HG03439 (cell line): ENCODE measurements at regions not wholly inside any gene's neighbourhood (a gene's known extent, or its start where the extent isn't known, plus 50 kb on each side); places are given as distances from the start of the nearest gene placed in this dataset.

Experiments used
- ATAC-seq: cut with Tn5 transposase; IDR thresholded peaks from one replicate; pipeline ENCODE4 v1.9.1; 2021; ENCODE audit warnings: mild to moderate bottlenecking, moderate library complexity; ENCODE audit not compliant: unreplicated experiment

GRCh38 chr13:106678646-106679418, 110.9 kb upstream of the ARGLU1 start:
- ATAC-seq, result no peak

GRCh38 chr13:106675311-106675710, 107.4 kb upstream of the ARGLU1 start:
- ATAC-seq, result no peak

DNA sequence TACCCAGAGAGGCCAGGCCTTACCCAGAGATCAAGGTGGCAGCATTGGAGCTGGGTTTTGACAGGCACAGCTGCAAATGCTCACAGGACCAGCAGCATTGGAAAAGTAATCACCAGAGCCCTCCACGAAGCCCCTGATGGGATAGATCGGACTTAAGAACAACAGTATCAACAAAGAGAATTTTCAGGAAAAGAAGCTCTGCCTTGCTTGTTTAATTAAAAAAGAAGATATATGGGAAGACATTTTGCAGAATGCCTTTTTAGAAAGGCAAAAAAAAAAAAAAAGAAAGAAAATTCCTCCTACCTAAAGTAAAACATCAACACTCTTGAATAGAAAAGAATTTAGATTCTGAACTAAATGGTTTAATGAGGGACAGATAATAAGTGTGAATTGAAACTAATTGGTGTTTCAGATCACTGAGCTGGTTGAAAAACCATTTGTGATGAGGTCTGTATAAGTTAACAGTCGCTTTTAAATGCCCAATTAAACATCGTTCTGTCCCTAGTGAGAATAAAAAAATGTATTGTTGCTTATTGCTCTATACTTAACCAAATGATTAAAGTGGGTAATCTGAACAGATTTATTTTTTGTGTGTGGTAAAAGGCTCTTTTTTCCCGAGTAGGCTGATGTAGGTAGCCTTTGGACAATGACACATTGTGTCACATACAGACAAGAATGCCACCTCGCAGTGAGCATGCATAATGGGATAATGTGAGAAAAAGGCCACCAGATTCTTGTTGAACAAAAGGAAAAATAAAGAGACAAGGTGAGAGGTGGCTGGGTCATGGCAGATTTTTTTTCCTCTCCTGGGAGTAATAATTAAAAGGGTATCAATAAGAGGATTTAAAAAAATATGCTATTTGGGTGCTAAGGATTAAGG, 93.0 kb upstream of the ARGLU1 start:
- ATAC-seq, result no peak

DNA sequence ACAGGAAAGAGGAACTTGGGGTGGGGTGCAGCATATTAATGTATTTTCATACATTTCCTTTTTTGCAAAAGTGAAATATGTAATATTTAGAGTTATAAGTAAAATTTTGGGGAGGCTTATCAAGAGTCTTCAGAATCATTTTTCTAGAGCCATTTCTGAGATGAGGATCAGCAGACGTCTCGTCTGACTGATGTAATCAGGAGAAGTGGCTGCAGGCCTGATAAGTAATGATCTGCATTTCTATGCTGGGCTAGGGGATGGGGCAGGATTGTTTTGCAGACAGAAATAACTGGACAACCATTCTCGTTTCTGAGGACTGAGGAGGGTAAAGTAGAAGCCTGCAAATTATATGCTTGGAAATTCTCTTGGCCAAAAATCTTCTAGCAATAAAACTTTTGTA, 89.2 kb upstream of the ARGLU1 start:
- ATAC-seq, result no peak

DNA sequence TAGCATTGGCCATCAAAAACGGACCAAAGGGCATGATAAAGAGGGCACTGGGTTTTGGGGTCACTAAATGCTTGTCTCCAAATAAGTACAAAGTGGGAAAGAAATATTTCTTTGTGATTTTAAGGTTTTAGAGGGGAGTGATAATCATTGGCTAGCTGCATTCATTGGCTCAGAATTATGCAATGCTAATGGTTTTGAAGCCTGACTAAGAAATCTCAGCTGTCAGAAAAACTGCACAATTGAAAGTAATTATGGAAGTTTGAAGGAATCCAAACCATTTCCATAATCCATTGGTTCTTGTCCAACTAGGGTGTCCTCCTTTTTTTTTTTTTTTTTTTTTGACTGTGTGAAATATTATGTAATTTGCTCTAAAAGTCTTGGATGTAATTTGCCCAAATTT, 88.2 kb upstream of the ARGLU1 start:
- ATAC-seq, result no peak

GRCh38 chr13:106651442-106651841, 83.5 kb upstream of the ARGLU1 start:
- no peak for ATAC-seq

DNA sequence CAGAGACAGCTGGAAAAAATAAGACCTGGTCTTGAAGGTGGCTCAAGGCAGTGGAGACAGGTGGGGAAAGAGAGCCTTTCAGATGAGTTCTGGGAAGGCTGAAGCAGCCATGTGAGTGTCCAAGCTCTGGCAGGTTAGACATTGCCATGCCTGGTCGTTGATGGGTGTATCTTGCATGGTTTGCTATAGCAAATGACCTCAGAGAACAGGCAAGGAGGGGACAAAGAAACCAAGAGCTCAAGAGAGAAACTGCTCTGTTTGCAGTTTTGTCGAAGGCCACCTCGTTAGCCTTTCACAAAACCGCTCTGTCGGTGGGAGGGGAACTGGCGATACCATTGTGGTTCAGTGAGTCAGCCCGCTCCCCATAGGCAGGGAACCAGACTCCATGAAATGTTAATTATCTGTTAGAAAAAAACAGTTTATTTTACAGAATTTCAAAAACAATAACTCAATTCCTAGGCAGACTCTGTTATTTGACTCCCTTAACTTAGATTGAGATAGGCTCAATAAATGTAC, 82.8 kb upstream of the ARGLU1 start:
- no peak for ATAC-seq

- ATAC-seq, result no peak
These were observed 81.6 kb upstream of the ARGLU1 start for GRCh38 chr13:106649495-106649894.

- no peak for ATAC-seq
These were observed 72.6 kb upstream of the ARGLU1 start for GRCh38 chr13:106640515-106640914.

DNA sequence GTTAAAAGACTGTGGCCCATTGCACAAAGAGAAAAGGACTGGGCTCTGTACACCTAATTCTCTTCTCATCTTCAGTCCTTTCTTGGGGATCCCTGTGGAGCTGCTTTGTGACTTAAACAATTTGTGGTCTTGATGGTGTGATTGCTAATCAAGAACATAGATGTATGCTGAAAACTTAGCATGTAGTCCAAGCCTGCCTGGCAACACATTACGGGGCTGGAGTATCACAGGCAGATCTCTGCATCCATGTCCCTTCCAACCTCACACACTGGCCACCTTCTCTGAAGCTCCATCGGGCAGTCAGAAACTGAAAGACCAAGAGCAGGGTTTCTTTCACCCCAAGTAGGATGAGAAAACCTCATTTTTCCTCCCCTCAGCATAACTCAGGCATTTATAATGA, 69.6 kb upstream of the ARGLU1 start:
- ATAC-seq, result no peak

DNA sequence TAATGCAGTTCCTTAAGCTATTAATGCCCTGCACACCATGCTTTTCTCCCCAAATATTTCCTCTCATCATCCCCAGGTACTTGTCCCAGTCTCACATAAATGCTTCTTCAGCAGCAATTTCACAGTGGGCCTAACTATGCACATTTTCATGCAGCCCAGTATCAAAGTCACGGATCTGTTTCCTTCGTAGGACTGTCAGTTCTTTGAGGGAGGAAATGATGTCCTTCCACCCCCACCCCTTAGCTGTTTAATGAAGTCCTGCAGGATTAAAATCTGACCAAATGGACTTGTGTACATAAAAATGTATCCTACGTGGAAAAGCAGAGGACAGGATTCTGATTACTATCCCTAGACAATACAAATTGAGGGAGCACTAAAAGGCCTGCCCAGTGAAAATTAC, 68.6 kb upstream of the ARGLU1 start:
- no peak for ATAC-seq

- ATAC-seq, result no peak
These were observed 67.7 kb upstream of the ARGLU1 start for GRCh38 chr13:106635616-106636015.

DNA sequence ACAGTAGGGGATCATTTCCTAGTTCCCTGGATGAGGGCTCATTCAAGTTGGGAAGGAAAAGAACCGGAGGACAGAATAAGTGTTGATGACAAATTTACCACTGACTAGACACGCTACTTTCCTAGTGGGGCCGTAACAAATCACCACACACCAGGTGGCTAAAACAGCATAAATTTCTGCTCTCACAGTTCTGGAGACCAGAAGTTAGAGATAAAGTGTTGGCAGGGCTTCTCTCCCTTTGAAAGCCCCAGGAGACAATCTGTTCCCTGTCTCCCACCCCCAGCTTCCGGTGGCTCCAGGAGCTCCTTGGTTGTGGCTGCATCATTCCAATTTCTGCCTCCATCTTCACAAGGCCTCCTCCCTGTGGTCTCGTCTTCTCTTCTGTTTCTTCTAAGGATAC, 65.4 kb upstream of the ARGLU1 start:
- no peak for ATAC-seq

GRCh38 chr13:106630650-106631049, 62.7 kb upstream of the ARGLU1 start:
- ATAC-seq, result no peak

- ATAC-seq, result no peak
These were observed 62.2 kb upstream of the ARGLU1 start for GRCh38 chr13:106630162-106630561.

DNA sequence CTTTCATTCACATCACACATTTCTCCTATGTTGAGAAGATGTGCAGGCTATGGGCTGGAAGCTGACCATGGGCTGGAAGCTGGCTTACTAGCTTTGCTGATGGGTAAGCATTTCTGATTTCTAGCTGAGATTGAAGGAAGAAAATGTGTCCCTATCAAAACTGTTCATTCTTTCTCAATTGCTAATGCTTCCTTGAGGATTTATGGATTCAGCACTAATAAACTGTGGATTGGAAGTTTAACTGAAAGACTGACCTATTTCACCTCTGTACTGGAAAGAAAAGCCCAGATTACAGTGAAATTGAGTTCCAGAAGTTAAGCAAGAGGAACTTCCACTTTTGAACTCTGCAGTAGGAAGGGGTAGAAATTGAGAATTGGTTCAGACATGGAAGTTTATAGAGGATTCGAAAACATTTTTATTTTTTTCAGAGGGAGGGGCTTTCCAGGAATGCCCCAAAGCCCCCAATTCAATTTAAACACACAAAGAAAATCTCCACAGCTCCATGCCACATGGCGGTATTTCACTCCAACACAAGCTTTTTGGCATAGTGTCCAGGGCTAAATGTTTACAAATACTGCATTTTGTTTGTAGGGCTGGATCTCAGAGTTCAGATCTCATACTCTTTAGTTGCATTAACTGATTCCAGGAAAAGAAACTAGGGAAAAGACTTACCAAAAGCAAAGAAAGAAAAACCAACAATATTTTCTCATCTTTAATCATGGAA, 61.2 kb upstream of the ARGLU1 start:
- no peak for ATAC-seq

DNA sequence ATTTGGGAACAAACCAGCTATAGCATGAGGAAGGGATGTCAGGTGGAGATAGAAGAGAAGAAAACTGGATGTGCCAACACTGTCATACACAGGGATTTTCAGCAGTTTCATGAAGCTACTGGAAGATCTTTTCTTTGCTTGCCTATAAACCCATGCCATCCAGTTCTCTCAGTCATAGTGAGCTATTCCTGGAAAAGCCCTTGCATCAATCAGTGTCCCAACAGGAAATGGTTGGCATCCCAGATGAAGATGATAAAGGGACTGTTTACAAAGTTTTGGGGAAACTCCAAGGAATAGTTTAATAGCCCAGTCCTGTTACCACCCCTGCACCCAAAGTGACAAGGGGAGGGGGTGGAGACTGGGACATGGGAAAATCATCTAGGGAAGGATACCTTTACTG, 58.5 kb upstream of the ARGLU1 start:
- no peak for ATAC-seq

- ATAC-seq, result no peak
These were observed 57.6 kb upstream of the ARGLU1 start for GRCh38 chr13:106625578-106625977.

- ATAC-seq, result no peak
These were observed 56.0 kb upstream of the ARGLU1 start for GRCh38 chr13:106623799-106624460.

GRCh38 chr13:106621833-106622232, 53.9 kb upstream of the ARGLU1 start:
- no peak for ATAC-seq
